Neural cell (in vitro differentiated cells): ENCODE measurements at regions not wholly inside any gene's neighbourhood (a gene's known extent, or its start where the extent isn't known, plus 50 kb on each side); places are given as distances from the start of the nearest gene placed in this dataset.

Source experiments
- EZH2 ChIP-seq: fragments of 200-600, 300-800 bp; shearing (Covaris generic), sonication (generic); IDR thresholded peaks from 2 replicates; pipeline ENCODE4 v1.6.1; 2014; ENCODE audit warnings: antibody characterized with exemption, low read length, borderline replicate concordance, mild to moderate bottlenecking; ENCODE audit not compliant: insufficient read depth, poor library complexity, severe bottlenecking
- POLR2AphosphoS5 ChIP-seq: IDR thresholded peaks from 2 replicates; pipeline ENCODE4 v1.6.1; 2012
- RAD21 ChIP-seq: fragments of 450-650 bp; conservative IDR thresholded peaks from 2 replicates; pipeline ENCODE4 v1.6.1; 2014; ENCODE audit warnings: antibody characterized with exemption, mild to moderate bottlenecking, moderate library complexity
- TAF1 ChIP-seq: IDR thresholded peaks from 2 replicates; pipeline ENCODE4 v1.6.1; 2012; ENCODE audit warnings: low read depth
- TF ChIP-seq, protein P1 (sequence below): fragments of 450-650 bp; IDR thresholded peaks from 2 replicates; pipeline ENCODE4 v1.5.1; 2014; ENCODE audit warnings: antibody characterized with exemption, mild to moderate bottlenecking, moderate library complexity; ENCODE audit not compliant: poor library complexity, severe bottlenecking
- TF ChIP-seq, protein P2 (sequence below): IDR thresholded peaks from 2 replicates; pipeline ENCODE4 v1.6.1; 2012; ENCODE audit warnings: borderline replicate concordance

DNA sequence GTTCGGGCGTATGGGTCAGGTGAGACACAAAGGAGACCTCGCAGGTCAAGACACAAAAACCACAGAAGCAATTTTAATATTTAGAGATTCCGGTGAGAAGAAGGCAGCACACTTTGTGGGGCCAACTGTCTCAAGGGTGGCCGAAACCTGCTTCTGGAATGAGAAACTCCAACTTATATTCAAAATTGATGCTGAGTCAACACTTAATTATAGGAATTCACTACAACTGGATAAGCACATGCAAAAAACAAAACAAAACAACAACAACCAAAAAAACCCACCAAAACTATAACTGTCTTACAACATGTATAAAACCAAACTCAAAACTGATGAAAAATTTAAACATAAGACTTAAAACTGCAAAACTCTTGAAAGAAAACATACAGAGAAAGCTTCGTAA lies 593.3 kb downstream of the POM121L12 start:
- TF ChIP-seq, protein P1, sequence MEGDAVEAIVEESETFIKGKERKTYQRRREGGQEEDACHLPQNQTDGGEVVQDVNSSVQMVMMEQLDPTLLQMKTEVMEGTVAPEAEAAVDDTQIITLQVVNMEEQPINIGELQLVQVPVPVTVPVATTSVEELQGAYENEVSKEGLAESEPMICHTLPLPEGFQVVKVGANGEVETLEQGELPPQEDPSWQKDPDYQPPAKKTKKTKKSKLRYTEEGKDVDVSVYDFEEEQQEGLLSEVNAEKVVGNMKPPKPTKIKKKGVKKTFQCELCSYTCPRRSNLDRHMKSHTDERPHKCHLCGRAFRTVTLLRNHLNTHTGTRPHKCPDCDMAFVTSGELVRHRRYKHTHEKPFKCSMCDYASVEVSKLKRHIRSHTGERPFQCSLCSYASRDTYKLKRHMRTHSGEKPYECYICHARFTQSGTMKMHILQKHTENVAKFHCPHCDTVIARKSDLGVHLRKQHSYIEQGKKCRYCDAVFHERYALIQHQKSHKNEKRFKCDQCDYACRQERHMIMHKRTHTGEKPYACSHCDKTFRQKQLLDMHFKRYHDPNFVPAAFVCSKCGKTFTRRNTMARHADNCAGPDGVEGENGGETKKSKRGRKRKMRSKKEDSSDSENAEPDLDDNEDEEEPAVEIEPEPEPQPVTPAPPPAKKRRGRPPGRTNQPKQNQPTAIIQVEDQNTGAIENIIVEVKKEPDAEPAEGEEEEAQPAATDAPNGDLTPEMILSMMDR, result no peak
- TF ChIP-seq TAF1, result no peak
- no peak for TF ChIP-seq EZH2
- TF ChIP-seq, protein P2, sequence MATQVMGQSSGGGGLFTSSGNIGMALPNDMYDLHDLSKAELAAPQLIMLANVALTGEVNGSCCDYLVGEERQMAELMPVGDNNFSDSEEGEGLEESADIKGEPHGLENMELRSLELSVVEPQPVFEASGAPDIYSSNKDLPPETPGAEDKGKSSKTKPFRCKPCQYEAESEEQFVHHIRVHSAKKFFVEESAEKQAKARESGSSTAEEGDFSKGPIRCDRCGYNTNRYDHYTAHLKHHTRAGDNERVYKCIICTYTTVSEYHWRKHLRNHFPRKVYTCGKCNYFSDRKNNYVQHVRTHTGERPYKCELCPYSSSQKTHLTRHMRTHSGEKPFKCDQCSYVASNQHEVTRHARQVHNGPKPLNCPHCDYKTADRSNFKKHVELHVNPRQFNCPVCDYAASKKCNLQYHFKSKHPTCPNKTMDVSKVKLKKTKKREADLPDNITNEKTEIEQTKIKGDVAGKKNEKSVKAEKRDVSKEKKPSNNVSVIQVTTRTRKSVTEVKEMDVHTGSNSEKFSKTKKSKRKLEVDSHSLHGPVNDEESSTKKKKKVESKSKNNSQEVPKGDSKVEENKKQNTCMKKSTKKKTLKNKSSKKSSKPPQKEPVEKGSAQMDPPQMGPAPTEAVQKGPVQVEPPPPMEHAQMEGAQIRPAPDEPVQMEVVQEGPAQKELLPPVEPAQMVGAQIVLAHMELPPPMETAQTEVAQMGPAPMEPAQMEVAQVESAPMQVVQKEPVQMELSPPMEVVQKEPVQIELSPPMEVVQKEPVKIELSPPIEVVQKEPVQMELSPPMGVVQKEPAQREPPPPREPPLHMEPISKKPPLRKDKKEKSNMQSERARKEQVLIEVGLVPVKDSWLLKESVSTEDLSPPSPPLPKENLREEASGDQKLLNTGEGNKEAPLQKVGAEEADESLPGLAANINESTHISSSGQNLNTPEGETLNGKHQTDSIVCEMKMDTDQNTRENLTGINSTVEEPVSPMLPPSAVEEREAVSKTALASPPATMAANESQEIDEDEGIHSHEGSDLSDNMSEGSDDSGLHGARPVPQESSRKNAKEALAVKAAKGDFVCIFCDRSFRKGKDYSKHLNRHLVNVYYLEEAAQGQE, result no peak
- no peak for TF ChIP-seq POLR2AphosphoS5
- TF ChIP-seq RAD21, result no peak
